ENCODE measurements at regions not wholly inside any gene's neighbourhood (a gene's known extent, or its start where the extent isn't known, plus 50 kb on each side); places are given as distances from the start of the nearest gene placed in this dataset.

- DNase-seq (ENCODE audit: low spot score), result no peak
These were observed 98.7 kb upstream of the MGAT5 start for GRCh38 chr2:134155134-134155533.

GRCh38 chr2:134158295-134158694 is 95.6 kb upstream of the MGAT5 start:
- DNase-seq (ENCODE audit: low spot score), result no peak

- no peak for DNase-seq (ENCODE audit: low spot score)
These were observed 92.7 kb upstream of the MGAT5 start for GRCh38 chr2:134161170-134161547.

- no peak for DNase-seq (ENCODE audit: low spot score)
These were observed 90.5 kb upstream of the MGAT5 start for GRCh38 chr2:134163336-134163735.

- DNase-seq (ENCODE audit: low spot score), result no peak
These were observed 89.6 kb upstream of the MGAT5 start for GRCh38 chr2:134164306-134164705.

DNA sequence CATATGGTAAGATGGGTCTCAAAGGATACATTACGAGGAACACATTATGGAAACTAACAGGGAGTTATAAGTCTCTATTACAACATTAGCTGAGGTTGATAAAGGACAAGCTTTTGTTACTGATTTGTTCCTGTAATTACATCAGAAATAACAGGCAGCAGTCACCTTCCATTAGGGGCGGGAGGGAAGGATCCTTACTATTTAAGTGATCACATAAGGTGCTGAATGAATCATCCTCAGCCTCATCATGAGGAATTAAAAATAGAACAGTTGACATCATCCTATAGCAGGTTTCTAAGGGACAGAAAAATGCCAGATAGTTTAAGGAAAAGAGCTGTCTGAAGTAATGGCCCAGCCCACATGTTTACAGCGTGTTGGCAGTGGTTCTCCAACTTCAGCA is 86.9 kb upstream of the MGAT5 start:
- no peak for DNase-seq (ENCODE audit: low spot score)

DNA sequence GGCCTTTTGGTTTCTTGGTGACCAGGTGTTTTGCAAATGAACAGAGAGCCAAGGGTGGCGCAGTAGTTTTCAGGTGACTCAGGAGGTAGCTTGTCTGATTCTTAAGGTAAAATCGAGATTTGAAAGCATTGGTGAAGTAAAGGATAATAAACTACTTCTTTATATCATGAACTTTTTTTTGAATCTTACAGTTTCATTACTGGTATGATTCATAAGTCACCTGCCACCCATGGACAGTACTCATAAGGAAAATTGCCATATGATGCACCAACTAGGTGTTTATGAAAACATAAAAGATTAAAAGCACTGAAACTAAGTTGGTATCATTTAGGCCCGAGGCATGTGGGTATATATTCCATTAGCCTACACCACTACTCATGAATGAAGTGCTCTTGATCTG is 84.1 kb upstream of the MGAT5 start:
- no peak for DNase-seq (ENCODE audit: low spot score)

GRCh38 chr2:134170294-134170693 is 83.6 kb upstream of the MGAT5 start:
- DNase-seq (ENCODE audit: low spot score), result no peak

- no peak for DNase-seq (ENCODE audit: low spot score)
These were observed 83.2 kb upstream of the MGAT5 start for GRCh38 chr2:134170700-134171099.

GRCh38 chr2:134173338-134174016 is 80.4 kb upstream of the MGAT5 start:
- no peak for DNase-seq (ENCODE audit: low spot score)

GRCh38 chr2:134174711-134175110 is 79.2 kb upstream of the MGAT5 start:
- no peak for DNase-seq (ENCODE audit: low spot score)

GRCh38 chr2:134175834-134176233 is 78.0 kb upstream of the MGAT5 start:
- DNase-seq (ENCODE audit: low spot score), result no peak

DNA sequence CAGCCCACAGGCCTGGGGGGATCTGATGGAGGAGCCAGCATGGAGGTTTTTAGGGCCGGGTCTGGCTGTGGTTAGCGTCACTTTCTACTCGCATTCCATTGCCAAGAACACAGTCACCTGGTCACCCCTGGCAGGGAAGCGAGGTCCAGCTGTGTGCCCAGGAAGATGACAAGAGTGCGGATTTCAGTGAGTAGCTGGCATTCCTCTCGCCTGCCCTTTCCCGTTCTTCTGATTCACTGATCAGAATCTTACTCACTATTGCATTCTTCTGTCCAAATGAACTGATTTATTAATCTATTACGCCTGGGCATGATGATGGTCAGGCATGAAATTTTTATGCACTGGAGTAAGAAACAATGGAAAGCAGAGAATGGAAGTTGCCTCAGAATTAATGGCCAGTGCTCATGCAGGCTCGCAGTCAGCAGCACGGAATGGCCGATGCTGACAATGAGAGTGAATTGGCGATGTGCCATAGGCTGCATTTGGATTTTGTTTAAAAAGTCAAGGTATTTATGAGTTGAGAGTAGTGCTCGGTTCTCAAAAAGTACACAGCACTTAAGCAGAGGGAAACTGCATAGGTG is 76.4 kb upstream of the MGAT5 start:
- no peak for DNase-seq (ENCODE audit: low spot score)

DNA sequence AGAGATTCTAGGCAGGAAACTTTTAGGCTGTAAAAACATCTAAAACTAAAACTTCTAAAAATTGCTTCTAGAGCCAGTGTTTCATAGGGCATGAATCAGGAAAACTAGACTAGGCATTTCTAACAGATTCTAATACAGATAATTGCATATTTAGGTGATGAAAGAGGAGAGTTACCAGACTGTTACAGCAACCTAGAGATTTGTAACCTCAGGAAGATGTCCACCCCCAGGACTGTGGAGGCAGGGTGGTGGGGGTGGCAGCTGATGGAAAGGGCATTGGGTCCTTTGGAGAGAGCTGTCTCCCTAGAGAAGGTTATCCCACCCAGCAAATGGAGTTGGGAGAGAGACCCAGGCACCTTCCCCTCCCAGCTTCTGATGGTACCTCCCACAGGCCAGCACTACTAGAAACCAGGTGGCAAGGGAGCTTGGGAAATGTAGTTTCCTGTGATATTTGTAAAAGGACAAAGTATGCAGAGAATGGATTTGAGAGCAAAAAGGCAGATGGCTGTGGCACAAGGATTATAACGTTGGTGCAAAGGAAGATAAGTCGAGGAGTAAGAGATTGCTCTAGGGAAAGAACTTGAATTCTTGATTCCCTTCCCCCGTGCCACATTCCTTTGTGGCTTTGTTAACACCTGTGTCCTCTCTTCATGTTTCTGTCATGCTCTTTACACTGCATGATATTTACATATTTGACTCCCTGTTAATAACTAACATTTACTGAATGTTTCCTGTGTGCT is 75.6 kb upstream of the MGAT5 start:
- DNase-seq (ENCODE audit: low spot score), result no peak

DNA sequence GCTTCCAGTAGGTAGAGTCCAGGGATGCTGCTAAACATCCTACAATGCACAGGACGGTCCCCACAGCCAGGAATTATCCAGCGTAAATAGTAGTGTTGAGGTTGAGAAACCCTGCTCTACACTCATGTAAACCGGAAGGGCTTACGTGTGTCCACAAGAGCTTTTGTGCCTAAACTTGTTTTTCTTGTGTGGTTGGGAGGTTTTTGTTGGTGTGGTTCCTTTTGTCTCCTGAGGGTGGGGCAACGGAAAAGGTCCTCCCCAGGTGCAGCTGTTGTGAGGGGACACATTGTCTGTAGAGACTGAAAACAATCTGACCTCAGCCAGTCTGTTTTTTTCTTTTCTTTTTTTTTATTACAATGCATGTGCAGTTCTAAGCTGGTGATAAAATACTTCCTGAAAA is 72.7 kb upstream of the MGAT5 start:
- DNase-seq (ENCODE audit: low spot score), result no peak

DNA sequence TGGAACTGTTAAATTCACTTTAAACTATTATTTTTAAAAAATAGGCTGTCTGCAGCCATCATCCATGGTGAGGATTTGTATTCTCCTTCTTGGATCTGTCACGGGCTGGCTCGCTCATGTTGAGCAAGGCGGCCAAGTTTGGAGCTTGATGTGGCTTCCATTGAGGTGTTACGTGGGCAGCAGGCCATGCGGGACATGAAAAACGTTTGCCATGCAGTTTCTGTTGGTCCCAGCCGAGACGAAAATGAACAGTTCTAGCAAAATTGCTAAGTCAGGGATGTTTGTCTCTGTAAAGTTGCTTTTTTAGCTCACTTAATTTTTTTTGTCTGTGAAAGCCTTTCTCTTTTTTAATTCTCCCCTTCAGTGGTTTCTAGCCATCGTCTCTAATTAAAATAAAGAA is 70.2 kb upstream of the MGAT5 start:
- DNase-seq (ENCODE audit: low spot score), result no peak

- DNase-seq (ENCODE audit: low spot score), result no peak
These were observed 68.2 kb upstream of the MGAT5 start for GRCh38 chr2:134185639-134186038.

DNA sequence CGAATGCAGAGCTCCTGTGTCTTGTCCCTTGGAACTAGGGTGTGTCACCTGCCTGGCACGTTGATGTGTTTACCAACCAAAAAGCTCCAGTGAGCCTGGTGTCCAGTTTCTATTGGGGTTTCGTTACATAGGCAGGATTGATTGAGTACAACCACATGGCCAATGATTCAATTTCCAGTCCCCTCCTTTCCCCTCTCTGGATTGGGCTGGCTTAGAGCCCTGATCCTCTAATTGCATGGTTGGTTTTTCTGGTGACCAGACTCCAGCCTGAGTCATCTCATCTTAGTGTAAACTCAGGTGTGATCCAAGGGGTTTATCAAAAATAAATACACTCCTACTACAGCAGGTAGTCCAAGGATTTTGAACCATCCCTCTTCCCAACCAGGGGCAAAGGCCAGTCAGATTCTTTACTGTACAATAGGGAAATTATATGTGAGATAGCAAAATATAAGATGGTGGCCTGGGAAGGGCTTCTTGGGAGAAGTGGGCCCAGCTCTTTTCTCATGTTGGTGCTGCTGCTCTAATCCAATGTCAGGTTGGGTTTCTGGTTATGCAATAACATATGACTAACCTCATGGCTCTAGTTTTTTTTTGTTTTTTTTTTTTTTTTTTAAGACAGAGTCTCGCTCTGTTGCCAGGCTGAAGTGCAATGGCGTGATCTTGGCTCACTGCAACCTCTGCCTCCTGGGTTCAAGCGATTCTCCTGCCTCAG is 64.7 kb upstream of the MGAT5 start:
- no peak for DNase-seq (ENCODE audit: low spot score)

- DNase-seq (ENCODE audit: low spot score), result no peak
These were observed 63.6 kb upstream of the MGAT5 start for GRCh38 chr2:134190062-134190806.

DNA sequence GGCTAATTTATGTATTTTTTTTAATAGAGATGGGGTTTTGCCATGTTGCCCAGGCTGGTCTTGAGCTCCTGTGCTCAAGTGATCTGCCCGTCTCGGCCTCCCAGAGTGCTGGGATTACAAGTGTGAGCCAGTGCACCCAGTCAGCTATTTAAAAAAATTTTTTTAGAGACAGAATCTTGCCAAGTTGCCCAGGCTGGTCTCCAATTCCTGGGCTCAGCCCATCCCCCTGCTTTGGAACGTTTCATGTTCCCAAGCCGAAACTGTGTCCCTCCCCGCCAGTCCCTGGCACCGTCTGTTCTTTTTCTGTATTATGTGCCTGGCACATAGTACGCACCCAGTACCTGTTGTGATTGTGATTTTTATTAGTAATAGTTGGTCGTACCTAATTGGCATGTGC is 63.1 kb upstream of the MGAT5 start:
- DNase-seq (ENCODE audit: low spot score), result no peak

- no peak for DNase-seq (ENCODE audit: low spot score)
These were observed 62.0 kb upstream of the MGAT5 start for GRCh38 chr2:134191835-134192234.

All from mesenteric fat pad (tissue), 1 donor.